HG03571 (cell line): ENCODE measurements at regions not wholly inside any gene's neighbourhood (a gene's known extent, or its start where the extent isn't known, plus 50 kb on each side); places are given as distances from the start of the nearest gene placed in this dataset.

Source experiments
- ATAC-seq: cut with Tn5 transposase; IDR thresholded peaks from one replicate; pipeline ENCODE4 v1.9.1; 2021; ENCODE audit not compliant: unreplicated experiment

GRCh38 chr11:27907530-27907929 lies 200.4 kb downstream of the KIF18A start:
- no peak for ATAC-seq

GRCh38 chr11:27907091-27907490 lies 200.9 kb downstream of the KIF18A start:
- ATAC-seq, result no peak

- ATAC-seq, result no peak
Measured at GRCh38 chr11:27904358-27905055, 203.4 kb downstream of the KIF18A start.

GRCh38 chr11:27902981-27903624 lies 202.8 kb upstream of the BDNF start:
- ATAC-seq, result no peak

GRCh38 chr11:27898166-27898565 lies 197.9 kb upstream of the BDNF start:
- no peak for ATAC-seq

GRCh38 chr11:27896096-27896495 lies 195.8 kb upstream of the BDNF start:
- no peak for ATAC-seq

- ATAC-seq, result peak; percentile 74
Measured at GRCh38 chr11:27894552-27894951, 194.3 kb upstream of the BDNF start.

GRCh38 chr11:27886857-27887256 lies 186.6 kb upstream of the BDNF start:
- ATAC-seq, result no peak

- no peak for ATAC-seq
Measured at GRCh38 chr11:27882066-27882697, 181.9 kb upstream of the BDNF start.

GRCh38 chr11:27875831-27876775 lies 175.8 kb upstream of the BDNF start:
- no peak for ATAC-seq

- ATAC-seq, result no peak
Measured at GRCh38 chr11:27874998-27875830, 175.0 kb upstream of the BDNF start.

GRCh38 chr11:27873664-27874063 lies 173.4 kb upstream of the BDNF start:
- no peak for ATAC-seq

GRCh38 chr11:27871056-27871455 lies 170.8 kb upstream of the BDNF start:
- ATAC-seq, result no peak

- no peak for ATAC-seq
Measured at GRCh38 chr11:27869701-27870100, 169.4 kb upstream of the BDNF start.

GRCh38 chr11:27868709-27869108 lies 168.5 kb upstream of the BDNF start:
- no peak for ATAC-seq

- no peak for ATAC-seq
Measured at GRCh38 chr11:27868226-27868625, 168.0 kb upstream of the BDNF start.

- no peak for ATAC-seq
Measured at GRCh38 chr11:27865105-27865504, 164.8 kb upstream of the BDNF start.

- ATAC-seq, result no peak
Measured at GRCh38 chr11:27864611-27865010, 164.4 kb upstream of the BDNF start.

GRCh38 chr11:27864091-27864491 lies 163.8 kb upstream of the BDNF start:
- no peak for ATAC-seq

GRCh38 chr11:27863637-27864036 lies 163.4 kb upstream of the BDNF start:
- ATAC-seq, result no peak
